Heart left ventricle (tissue), 16 donors: ENCODE measurements at regions not wholly inside any gene's neighbourhood (a gene's known extent, or its start where the extent isn't known, plus 50 kb on each side); places are given as distances from the start of the nearest gene placed in this dataset.

ENCODE experiments used
- ATAC-seq, 4 donors: fragments of 200-7000 bp; cut with Tn5 transposase; one replicate each; pipeline ENCODE4 v1.9.1; 2020 to 2022; ENCODE audit warnings: moderate library complexity in 4 of 4, mild to moderate bottlenecking in 3 of 4, moderate number of reproducible peaks in 1 of 4
- DNase-seq, 5 donors: peaks; one replicate each; pipeline ENCODE4 v3.0.0-alpha.2; 2020
- H3K27ac ChIP-seq, 12 donors: fragments of 200-600 bp; sonication (generic) in 4 of 12; one replicate each; pipeline versions ENCODE4 v1.5.0 to v1.8.0; 2016 to 2022; ENCODE audit warnings: mild to moderate bottlenecking in 2 of 12
- H3K27me3 ChIP-seq, 9 donors: fragments of 200-600 bp; sonication (generic) in 2 of 9; one replicate each; pipeline versions ENCODE4 v1.5.1 to v1.8.0; 2016 to 2022; ENCODE audit warnings: mild to moderate bottlenecking in 3 of 9
- H3K36me3 ChIP-seq, 9 donors: fragments of 200-600 bp; sonication (generic) in 2 of 9; one replicate each; pipeline versions ENCODE4 v1.5.0 to v1.8.0; 2018 to 2022; ENCODE audit warnings: mild to moderate bottlenecking in 2 of 9
- H3K4me1 ChIP-seq, 12 donors: fragments of 200-600 bp; sonication (generic) in 4 of 12; one replicate each; pipeline versions ENCODE4 v1.5.0 to v1.8.0; 2016 to 2022; ENCODE audit warnings: mild to moderate bottlenecking in 3 of 12
- H3K4me3 ChIP-seq, 12 donors: fragments of 200-600 bp; sonication (generic) in 4 of 12; one replicate each; pipeline versions ENCODE4 v1.5.0 to v1.8.0; 2017 to 2022; ENCODE audit warnings: mild to moderate bottlenecking in 9 of 12, moderate library complexity in 4 of 12
- H3K9me3 ChIP-seq, 12 donors: fragments of 200-600 bp; sonication (generic) in 4 of 12; one replicate each; pipeline versions ENCODE4 v1.5.0 to v1.8.0; 2016 to 2022; ENCODE audit warnings: mild to moderate bottlenecking in 1 of 12
- POLR2A ChIP-seq, 2 donors: fragments of 450-650 bp; IDR thresholded peaks; one replicate each; pipeline ENCODE4 v1.6.1; 2017; ENCODE audit warnings: antibody characterized with exemption in 2 of 2, mild to moderate bottlenecking in 2 of 2, moderate library complexity in 2 of 2
- WGBS, 4 donors: extraction: QIAGEN DNeasy Blood & Tissue Kit in 2 of 4; methylation state at CpG; one replicate each; pipeline versions ENCODE4 v1.1.5 to v1.1.7; 2013 to 2018; 5-methylcytosine and 5-hydroxymethylcytosine counted together
- intact Hi-C, 10 donors: fragments of 100-400 bp; cut with DNase I; formaldehyde crosslinking; loops; one replicate each; pipeline versions ENCODE4 v1.11.1 to v1.14.2; 2022
- TF ChIP-seq, protein P1 (sequence below), 12 donors: fragments of 200-600 bp; sonication (generic) in 4 of 12; IDR thresholded peaks; one replicate each; pipeline versions ENCODE4 v1.5.0 to v1.8.0; 2018 to 2022; ENCODE audit warnings: antibody characterized with exemption in 12 of 12, mild to moderate bottlenecking in 5 of 12
- donor health status: ischemic (EF 13 %, LVEDD 7.1; RV severe dilation, severe dysfunction).
- donor health status: healthy with polysubstance abuse.
- donor health status: DM: no; HTN: yes; CAD: no.
- donor health status: DM: no; HTN: no; CAD: no.
- donor health status: ischemic (EF 25% LVEDD 6.9; RV normal size, moderate dysfunction).
- donor health status: ischemic (EF 25% LVEDD 5.7; RV mildly dilated, moderate dysfunction).
- donor health status: healthy.
- donor health status: DM: yes; HTN: yes; CAD: no.
- donor health status: ischemic (EF 35%, LVEDD 5.7; RV mildly dilated, moderate dysfunction).
- donor health status: nonischemic (EF 11% LVEDD 7.7; RV severe dilation, severe dysfunction).
- donor health status: DM: yes; HTN: yes; CAD: no.
- donor health status: PGD.
- donor health status: ischemic (EF 29% LVEDD 5.4; RV normal size, mild dysfunction).
- donor health status: nonischemic (EF 23%, LVEDD 6.1; RV moderate dilation, normal function).

DNA sequence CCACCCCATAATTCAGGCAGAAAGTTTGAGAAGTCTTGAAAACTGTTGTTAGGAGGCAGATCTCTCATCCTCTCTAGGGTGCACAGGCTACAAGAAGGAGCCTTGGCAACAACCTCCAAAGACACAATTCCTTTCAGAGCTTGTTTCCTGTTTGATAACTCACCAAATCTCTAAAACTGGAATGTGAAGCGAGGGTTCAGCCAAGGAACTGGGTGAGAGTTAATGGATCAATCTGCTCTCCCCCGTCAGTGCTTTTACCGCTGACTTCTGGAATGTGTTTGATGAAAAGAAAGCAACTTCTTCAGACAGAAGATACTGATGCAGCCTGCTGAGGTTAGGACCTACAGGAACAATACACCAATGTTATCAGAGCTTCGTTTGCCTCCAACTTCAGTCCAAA, 171.8 kb upstream of the BMP2 start:
- ATAC-seq (peak in 2 of 4 donors; percentile 20 to 45), DNase-seq (no peak)
- Histone ChIP-seq H3K27ac (no peak overlapping the region), H3K9me3 (no peaks in the 10 kb centered on the region), H3K27me3 (no peaks in the 10 kb centered on the region), H3K4me3 (no peak overlapping the region), H3K36me3 (no peaks in the 10 kb centered on the region), H3K4me1 (peaks cover 0 to 27% (median 5%) of the 10 kb centered on the region in 12 donors)
- intact Hi-C loops = no loop called here
- TF ChIP-seq, protein P1, sequence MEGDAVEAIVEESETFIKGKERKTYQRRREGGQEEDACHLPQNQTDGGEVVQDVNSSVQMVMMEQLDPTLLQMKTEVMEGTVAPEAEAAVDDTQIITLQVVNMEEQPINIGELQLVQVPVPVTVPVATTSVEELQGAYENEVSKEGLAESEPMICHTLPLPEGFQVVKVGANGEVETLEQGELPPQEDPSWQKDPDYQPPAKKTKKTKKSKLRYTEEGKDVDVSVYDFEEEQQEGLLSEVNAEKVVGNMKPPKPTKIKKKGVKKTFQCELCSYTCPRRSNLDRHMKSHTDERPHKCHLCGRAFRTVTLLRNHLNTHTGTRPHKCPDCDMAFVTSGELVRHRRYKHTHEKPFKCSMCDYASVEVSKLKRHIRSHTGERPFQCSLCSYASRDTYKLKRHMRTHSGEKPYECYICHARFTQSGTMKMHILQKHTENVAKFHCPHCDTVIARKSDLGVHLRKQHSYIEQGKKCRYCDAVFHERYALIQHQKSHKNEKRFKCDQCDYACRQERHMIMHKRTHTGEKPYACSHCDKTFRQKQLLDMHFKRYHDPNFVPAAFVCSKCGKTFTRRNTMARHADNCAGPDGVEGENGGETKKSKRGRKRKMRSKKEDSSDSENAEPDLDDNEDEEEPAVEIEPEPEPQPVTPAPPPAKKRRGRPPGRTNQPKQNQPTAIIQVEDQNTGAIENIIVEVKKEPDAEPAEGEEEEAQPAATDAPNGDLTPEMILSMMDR (IDR thresholded peaks at IDR 0.05) = no peak
- TF ChIP-seq POLR2A (IDR thresholded peaks at IDR 0.05) = no peak
- 0 to 9% (median 4%) methylated on average over 4 of the region's 4 CpGs for WGBS, 4 donors

DNA sequence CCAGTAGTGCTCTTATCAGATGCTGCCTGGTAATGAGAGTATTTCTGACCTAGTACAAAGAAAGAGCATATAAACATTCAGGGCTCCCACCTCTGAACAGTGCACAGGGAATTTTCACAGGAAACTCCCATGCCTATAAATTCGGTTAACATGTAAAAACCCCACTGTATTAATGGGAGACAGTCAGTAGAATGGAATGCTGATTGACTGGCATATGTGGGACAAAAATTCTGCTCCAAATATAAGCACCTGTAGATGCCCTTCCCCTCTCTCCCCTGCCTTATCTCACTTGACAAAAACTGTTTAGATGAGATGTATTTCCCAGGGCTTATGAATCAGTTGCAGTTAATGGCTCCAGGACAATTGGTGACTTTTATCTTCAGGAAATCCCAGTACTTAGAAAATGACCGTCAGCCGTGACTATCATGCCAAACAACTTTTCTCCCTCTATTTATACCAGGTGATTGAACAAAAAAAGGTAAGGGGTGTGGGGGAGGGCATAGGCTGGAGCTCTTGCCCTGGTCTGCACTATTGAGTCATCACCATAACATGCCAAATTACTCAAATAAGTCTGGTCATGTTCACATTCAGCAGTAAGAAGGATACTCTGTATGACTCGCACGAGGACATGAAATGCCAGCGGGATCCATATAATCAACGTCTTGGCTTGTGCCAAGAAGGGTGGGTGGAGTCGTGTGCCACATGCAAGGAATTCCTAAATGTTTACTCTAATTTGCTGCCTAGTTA, 176.4 kb upstream of the BMP2 start:
- H3K9me3 ChIP-seq = no peaks in the 10 kb centered on the region
- DNase-seq = no peak
- 62 to 74% (median 70%) methylated on average over 8 of the region's 8 CpGs for WGBS, 4 donors
- H3K36me3 ChIP-seq = no peaks in the 10 kb centered on the region
- H3K4me3 ChIP-seq = no peak overlapping the region
- H3K27ac ChIP-seq = no peak overlapping the region
- ATAC-seq = no peak
- TF ChIP-seq POLR2A (IDR thresholded peaks at IDR 0.05) = no peak
- TF ChIP-seq, protein P1 (IDR thresholded peaks at IDR 0.05) = no peak
- H3K4me1 ChIP-seq = peaks cover 0 to 9% (median 2%) of the 10 kb centered on the region in 12 donors
- intact Hi-C loops = no loop called here
- H3K27me3 ChIP-seq = no peaks in the 10 kb centered on the region

DNA sequence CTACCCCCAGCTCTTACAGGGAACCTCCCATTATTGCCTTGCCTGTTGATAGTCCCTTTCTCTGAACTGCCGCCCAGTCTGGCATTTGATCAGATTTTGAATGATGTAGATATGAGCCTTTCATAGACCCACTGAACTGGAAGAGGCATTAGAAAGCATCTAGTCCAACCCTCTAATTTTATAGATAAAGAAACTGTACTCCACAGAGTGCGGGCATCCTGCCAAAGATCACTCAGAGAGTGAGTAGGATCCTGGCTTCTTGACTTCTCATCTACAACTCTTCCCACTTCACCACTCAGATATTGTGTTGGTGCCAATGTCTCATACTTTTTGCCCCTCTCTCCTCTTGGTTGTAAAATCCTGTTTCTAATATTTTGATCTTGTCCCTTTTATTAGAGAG, 179.2 kb upstream of the BMP2 start:
- no peak for ATAC-seq
- Histone ChIP-seq H3K27ac (no peak overlapping the region), H3K36me3 (no peaks in the 10 kb centered on the region), H3K27me3 (no peaks in the 10 kb centered on the region), H3K4me3 (no peak overlapping the region), H3K9me3 (no peaks in the 10 kb centered on the region), H3K4me1 (no peaks in the 10 kb centered on the region)
- 30 to 54% (median 48%) methylated on average over 2 of the region's 2 CpGs for WGBS, 4 donors
- DNase-seq = no peak
- TF ChIP-seq, protein P1 (IDR thresholded peaks at IDR 0.05) = no peak
- TF ChIP-seq POLR2A (IDR thresholded peaks at IDR 0.05) = no peak
- intact Hi-C loops = loop anchor here in 1 of 10 donors (10.0 kb wide), 1 partner anchor 323 kb away; no protein-coding TSS in a partner anchor

DNA sequence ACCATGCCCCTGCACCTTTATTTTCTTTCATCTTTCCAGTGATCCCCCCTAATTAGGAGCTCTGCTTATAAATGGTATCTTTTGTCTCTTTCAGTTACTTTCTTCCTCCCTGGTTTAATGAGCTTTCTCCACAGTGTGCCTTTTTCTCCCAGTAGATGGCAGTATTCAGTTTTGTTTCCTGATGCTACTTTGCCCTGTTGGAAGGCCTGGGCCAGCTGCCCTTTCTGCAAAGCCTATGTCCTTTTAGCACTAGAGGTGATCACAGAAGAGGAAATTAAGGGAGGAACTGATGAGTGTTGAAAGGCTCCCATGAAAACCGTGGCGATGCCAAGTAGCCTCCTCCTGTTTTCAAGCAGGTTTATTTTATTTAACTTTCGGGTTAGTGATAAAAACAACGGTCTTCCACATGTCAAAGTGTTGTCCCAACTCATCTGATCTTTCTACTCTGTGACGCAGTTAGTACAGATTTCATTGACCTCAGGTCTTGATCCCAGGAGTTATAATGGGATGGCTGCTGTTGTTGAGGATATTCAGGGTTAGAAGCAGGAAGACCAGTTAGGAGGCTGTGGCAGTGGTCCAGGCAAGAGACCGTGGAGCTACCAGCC, 184.2 kb upstream of the BMP2 start:
- peak in 3 of 4 donors; percentile 59 to 81 (median 60) for ATAC-seq
- Histone ChIP-seq H3K4me1 (peaks cover 0 to 7% (median 0%) of the 10 kb centered on the region in 12 donors), H3K36me3 (no peaks in the 10 kb centered on the region), H3K27me3 (no peaks in the 10 kb centered on the region), H3K27ac (no peak overlapping the region), H3K9me3 (no peaks in the 10 kb centered on the region), H3K4me3 (no peak overlapping the region)
- intact Hi-C loops = loop anchor here in 1 of 10 donors (10.0 kb wide), 1 partner anchor 318 kb away; no protein-coding TSS in a partner anchor
- no peak for TF ChIP-seq POLR2A (IDR thresholded peaks at IDR 0.05)
- TF ChIP-seq, protein P1 (IDR thresholded peaks at IDR 0.05) = peak; percentile 34 to 80 (median 55)
- 49 to 57% (median 54%) methylated on average over 6 of the region's 6 CpGs for WGBS, 4 donors
- DNase-seq = peak in 4 of 5 donors; percentile 32 to 61 (median 34)
